Liver (tissue), 3 donors: ENCODE measurements at regions not wholly inside any gene's neighbourhood (a gene's known extent, or its start where the extent isn't known, plus 50 kb on each side); places are given as distances from the start of the nearest gene placed in this dataset.

ENCODE experiments used
- CTCF ChIP-seq: fragments of 150-350 bp; IDR thresholded peaks from 2 replicates; pipeline ENCODE4 v1.5.1; 2017; ENCODE audit warnings: improper control_type of control experiment, low read depth, low read length; ENCODE audit not compliant: missing input control
- SP1 ChIP-seq: IDR thresholded peaks from 2 replicates; pipeline ENCODE4 v1.6.1; 2018; ENCODE audit warnings: antibody characterized with exemption, mild to moderate bottlenecking
- TF ChIP-seq, protein P1 (sequence below): IDR thresholded peaks from 2 replicates; pipeline ENCODE4 v1.6.1; 2016; ENCODE audit warnings: antibody characterized with exemption, mild to moderate bottlenecking
- donor health status: healthy.
- donor health status: healthy.

- TF ChIP-seq, protein P1, sequence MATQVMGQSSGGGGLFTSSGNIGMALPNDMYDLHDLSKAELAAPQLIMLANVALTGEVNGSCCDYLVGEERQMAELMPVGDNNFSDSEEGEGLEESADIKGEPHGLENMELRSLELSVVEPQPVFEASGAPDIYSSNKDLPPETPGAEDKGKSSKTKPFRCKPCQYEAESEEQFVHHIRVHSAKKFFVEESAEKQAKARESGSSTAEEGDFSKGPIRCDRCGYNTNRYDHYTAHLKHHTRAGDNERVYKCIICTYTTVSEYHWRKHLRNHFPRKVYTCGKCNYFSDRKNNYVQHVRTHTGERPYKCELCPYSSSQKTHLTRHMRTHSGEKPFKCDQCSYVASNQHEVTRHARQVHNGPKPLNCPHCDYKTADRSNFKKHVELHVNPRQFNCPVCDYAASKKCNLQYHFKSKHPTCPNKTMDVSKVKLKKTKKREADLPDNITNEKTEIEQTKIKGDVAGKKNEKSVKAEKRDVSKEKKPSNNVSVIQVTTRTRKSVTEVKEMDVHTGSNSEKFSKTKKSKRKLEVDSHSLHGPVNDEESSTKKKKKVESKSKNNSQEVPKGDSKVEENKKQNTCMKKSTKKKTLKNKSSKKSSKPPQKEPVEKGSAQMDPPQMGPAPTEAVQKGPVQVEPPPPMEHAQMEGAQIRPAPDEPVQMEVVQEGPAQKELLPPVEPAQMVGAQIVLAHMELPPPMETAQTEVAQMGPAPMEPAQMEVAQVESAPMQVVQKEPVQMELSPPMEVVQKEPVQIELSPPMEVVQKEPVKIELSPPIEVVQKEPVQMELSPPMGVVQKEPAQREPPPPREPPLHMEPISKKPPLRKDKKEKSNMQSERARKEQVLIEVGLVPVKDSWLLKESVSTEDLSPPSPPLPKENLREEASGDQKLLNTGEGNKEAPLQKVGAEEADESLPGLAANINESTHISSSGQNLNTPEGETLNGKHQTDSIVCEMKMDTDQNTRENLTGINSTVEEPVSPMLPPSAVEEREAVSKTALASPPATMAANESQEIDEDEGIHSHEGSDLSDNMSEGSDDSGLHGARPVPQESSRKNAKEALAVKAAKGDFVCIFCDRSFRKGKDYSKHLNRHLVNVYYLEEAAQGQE, result no peak
- TF ChIP-seq CTCF (no peak), SP1 (no peak)
Measured at GRCh38 chr10:111646021-111646420, 537.5 kb downstream of the GPAM start.
